Natural killer cell treated with Interleukin-12 subunit alpha and Interleukin-12 subunit beta and Interleukin-15 and Interleukin-18, amount 100 ng/mL, for 72 hours (primary cell): ENCODE measurements at regions not wholly inside any gene's neighbourhood (a gene's known extent, or its start where the extent isn't known, plus 50 kb on each side); places are given as distances from the start of the nearest gene placed in this dataset.
"Not testable (repeated sequence)": the region's sequence is repeated elsewhere in the genome, so short reads cannot be mapped to it uniquely, and the experiment has no call there.

Experiments
- ATAC-seq, 2 donors: fragments of 150-1000 bp; cut with Tn5 transposase in 1 of 2; sonication (Bioruptor Pico), chemical (Tn5 transposase) in 1 of 2; 2 replicates each; pipeline ENCODE4 v1.10.0; 2021
- DNase-seq: peaks from one replicate; pipeline ENCODE4 v3.0.0; 2022; ENCODE audit warnings: low spot score
- H3K27ac Mint-ChIP-seq, 2 donors: 1 replicate in 1 of 2; 2 replicates in 1 of 2; pipeline ENCODE4 v1.8.0; 2022; ENCODE audit warnings: mixed read lengths in 2 of 2, mild to moderate bottlenecking in 1 of 2, moderate library complexity in 1 of 2
- H3K27me3 Mint-ChIP-seq, 2 donors: 1 replicate in 1 of 2; 2 replicates in 1 of 2; pipeline ENCODE4 v1.8.0; 2022; ENCODE audit warnings: mixed read lengths in 2 of 2
- H3K36me3 Mint-ChIP-seq: one replicate; pipeline ENCODE4 v1.8.0; 2022; ENCODE audit warnings: mixed read lengths
- H3K4me1 Mint-ChIP-seq, 2 donors: 1 replicate in 1 of 2; 2 replicates in 1 of 2; pipeline ENCODE4 v1.8.0; 2022; ENCODE audit warnings: low read depth in 2 of 2, mixed read lengths in 2 of 2, mild to moderate bottlenecking in 1 of 2
- H3K4me3 Mint-ChIP-seq: one replicate; pipeline ENCODE4 v1.8.0; 2022; ENCODE audit warnings: mixed read lengths
- H3K9me3 Mint-ChIP-seq: 2 replicates; pipeline ENCODE4 v1.8.0; 2022; ENCODE audit warnings: mixed read lengths

GRCh38 chr1:57553666-57554065, 129.8 kb upstream of the DAB1 start:
- no peak for ATAC-seq
- Mint-ChIP-seq H3K36me3 (no peaks in the 10 kb centered on the region), H3K27ac (no peak overlapping the region), H3K9me3 (no peaks in the 10 kb centered on the region), H3K27me3 (peaks cover 7 to 33% of the 10 kb centered on the region in 2 donors), H3K4me1 (no peaks in the 10 kb centered on the region), H3K4me3 (no peak overlapping the region)
- no peak for DNase-seq

- no peaks in the 10 kb centered on the region for H3K4me1 Mint-ChIP-seq
- no peak overlapping the region for H3K27ac Mint-ChIP-seq
- H3K4me3 Mint-ChIP-seq, result no peak overlapping the region
- no peaks in the 10 kb centered on the region for H3K36me3 Mint-ChIP-seq
- ATAC-seq, result no peak
- H3K27me3 Mint-ChIP-seq, result peaks cover 9 to 28% of the 10 kb centered on the region in 2 donors
- no peak for DNase-seq
- no peaks in the 10 kb centered on the region for H3K9me3 Mint-ChIP-seq
These were observed 127.6 kb upstream of the DAB1 start for GRCh38 chr1:57551476-57551875.

GRCh38 chr1:57550092-57550491, 126.2 kb upstream of the DAB1 start:
- Mint-ChIP-seq H3K4me3 (no peak overlapping the region), H3K4me1 (no peaks in the 10 kb centered on the region), H3K27me3 (peaks cover 7 to 28% of the 10 kb centered on the region in 2 donors), H3K27ac (no peak overlapping the region), H3K9me3 (no peaks in the 10 kb centered on the region), H3K36me3 (no peaks in the 10 kb centered on the region)
- DNase-seq (no peak), ATAC-seq (no peak)

- H3K4me1 Mint-ChIP-seq, result no peaks in the 10 kb centered on the region
- H3K4me3 Mint-ChIP-seq, result no peak overlapping the region
- ATAC-seq (no peak), DNase-seq (no peak)
- H3K36me3 Mint-ChIP-seq, result no peaks in the 10 kb centered on the region
- H3K27me3 Mint-ChIP-seq, result peaks cover 7 to 28% of the 10 kb centered on the region in 2 donors
- H3K27ac Mint-ChIP-seq, result no peak overlapping the region
- no peaks in the 10 kb centered on the region for H3K9me3 Mint-ChIP-seq
These were observed 125.4 kb upstream of the DAB1 start for GRCh38 chr1:57549300-57549699.

- H3K9me3 Mint-ChIP-seq, result no peaks in the 10 kb centered on the region
- no peaks in the 10 kb centered on the region for H3K4me1 Mint-ChIP-seq
- H3K4me3 Mint-ChIP-seq, result no peak overlapping the region
- no peak overlapping the region for H3K27ac Mint-ChIP-seq
- H3K36me3 Mint-ChIP-seq, result no peaks in the 10 kb centered on the region
- DNase-seq, result no peak
- no peak for ATAC-seq
- H3K27me3 Mint-ChIP-seq, result peaks cover 2 to 11% of the 10 kb centered on the region in 2 donors
These were observed 122.9 kb upstream of the DAB1 start for GRCh38 chr1:57546549-57547330.

GRCh38 chr1:57544345-57544744, 120.5 kb upstream of the DAB1 start:
- no peak for ATAC-seq
- Mint-ChIP-seq H3K9me3 (no peaks in the 10 kb centered on the region), H3K36me3 (no peaks in the 10 kb centered on the region), H3K27ac (no peak overlapping the region), H3K4me3 (no peak overlapping the region), H3K4me1 (no peaks in the 10 kb centered on the region), H3K27me3 (peaks cover 0 to 2% of the 10 kb centered on the region in 2 donors)
- DNase-seq, result no peak

GRCh38 chr1:57536749-57537423, 113.0 kb upstream of the DAB1 start:
- DNase-seq (no peak), ATAC-seq (no peak)
- Mint-ChIP-seq H3K4me1 (no peaks in the 10 kb centered on the region), H3K4me3 (no peak overlapping the region), H3K27me3 (peaks cover 0 to 3% of the 10 kb centered on the region in 2 donors), H3K9me3 (no peaks in the 10 kb centered on the region), H3K27ac (no peak overlapping the region), H3K36me3 (no peaks in the 10 kb centered on the region)

GRCh38 chr1:57532299-57532698, 108.4 kb upstream of the DAB1 start:
- Mint-ChIP-seq H3K27me3 (no peaks in the 10 kb centered on the region), H3K36me3 (peaks cover 4% of the 10 kb centered on the region), H3K4me3 (no peak overlapping the region), H3K4me1 (no peaks in the 10 kb centered on the region), H3K27ac (no peak overlapping the region), H3K9me3 (no peaks in the 10 kb centered on the region)
- no peak for DNase-seq
- ATAC-seq, result no peak

GRCh38 chr1:57530911-57531260, 107.0 kb upstream of the DAB1 start:
- H3K36me3 Mint-ChIP-seq, H3K27ac Mint-ChIP-seq, DNase-seq, H3K27me3 Mint-ChIP-seq, H3K4me1 Mint-ChIP-seq, H3K9me3 Mint-ChIP-seq, ATAC-seq, H3K4me3 Mint-ChIP-seq: not testable (repeated sequence)

- Mint-ChIP-seq H3K27me3 (no peaks in the 10 kb centered on the region), H3K36me3 (peaks cover 4% of the 10 kb centered on the region), H3K4me1 (no peaks in the 10 kb centered on the region), H3K27ac (no peak overlapping the region), H3K4me3 (no peak overlapping the region), H3K9me3 (no peaks in the 10 kb centered on the region)
- DNase-seq (no peak), ATAC-seq (no peak)
These were observed 106.5 kb upstream of the DAB1 start for GRCh38 chr1:57530206-57530910.

- no peak for ATAC-seq
- peaks cover 10% of the 10 kb centered on the region for H3K9me3 Mint-ChIP-seq
These were observed 98.7 kb upstream of the DAB1 start for GRCh38 chr1:57522575-57522974.

GRCh38 chr1:57520743-57521515, 97.1 kb upstream of the DAB1 start:
- no peaks in the 10 kb centered on the region for H3K4me1 Mint-ChIP-seq
- peaks cover 9 to 10% of the 10 kb centered on the region in 2 donors for H3K27me3 Mint-ChIP-seq
- ATAC-seq (no peak), DNase-seq (no peak)
- no peak overlapping the region for H3K27ac Mint-ChIP-seq
- H3K36me3 Mint-ChIP-seq, result no peaks in the 10 kb centered on the region
- H3K9me3 Mint-ChIP-seq, result peaks cover 10% of the 10 kb centered on the region
- no peak overlapping the region for H3K4me3 Mint-ChIP-seq

More at GRCh38 chr1:57522575-57522974, 98.7 kb upstream of the DAB1 start:
- Mint-ChIP-seq H3K27ac (no peak overlapping the region), H3K27me3 (peaks cover 9 to 10% of the 10 kb centered on the region in 2 donors), H3K4me3 (no peak overlapping the region), H3K4me1 (no peaks in the 10 kb centered on the region), H3K36me3 (no peaks in the 10 kb centered on the region)
- DNase-seq, result no peak

- ATAC-seq (no peak), DNase-seq (no peak)
- H3K4me1 Mint-ChIP-seq, result no peaks in the 10 kb centered on the region
- H3K36me3 Mint-ChIP-seq, result no peaks in the 10 kb centered on the region
- H3K4me3 Mint-ChIP-seq, result no peak overlapping the region
- H3K27me3 Mint-ChIP-seq, result peaks cover 9 to 13% of the 10 kb centered on the region in 2 donors
- H3K9me3 Mint-ChIP-seq, result peaks cover 6% of the 10 kb centered on the region
- H3K27ac Mint-ChIP-seq, result no peak overlapping the region
These were observed 94.6 kb upstream of the DAB1 start for GRCh38 chr1:57518496-57518895.
